ENCODE measurements at regions not wholly inside any gene's neighbourhood (a gene's known extent, or its start where the extent isn't known, plus 50 kb on each side); places are given as distances from the start of the nearest gene placed in this dataset.

DNA sequence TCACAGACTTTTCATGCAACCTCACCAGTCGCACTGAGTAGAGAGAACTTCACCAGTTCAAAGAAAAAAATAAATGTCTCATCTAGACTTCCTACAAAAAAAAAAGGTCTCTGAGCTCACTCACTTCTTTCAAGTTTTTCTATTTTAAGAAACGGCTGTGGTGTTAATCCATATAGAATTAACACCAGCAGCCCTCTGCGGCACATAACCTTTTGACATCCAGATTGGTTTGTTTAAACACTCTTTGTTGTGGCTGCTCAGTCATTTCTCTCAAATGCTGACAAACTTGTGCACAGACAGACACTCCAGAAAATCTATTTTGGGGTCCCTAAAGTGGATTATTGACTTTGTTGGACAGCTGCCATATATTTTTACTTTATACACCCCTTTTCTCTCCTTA lies 874.9 kb downstream of the EFNB2 start:
- no peak overlapping the region for H3K4me3 ChIP-seq (ENCODE audit: control insufficient read depth, low read depth, low read length)
- TF ChIP-seq, protein P1, sequence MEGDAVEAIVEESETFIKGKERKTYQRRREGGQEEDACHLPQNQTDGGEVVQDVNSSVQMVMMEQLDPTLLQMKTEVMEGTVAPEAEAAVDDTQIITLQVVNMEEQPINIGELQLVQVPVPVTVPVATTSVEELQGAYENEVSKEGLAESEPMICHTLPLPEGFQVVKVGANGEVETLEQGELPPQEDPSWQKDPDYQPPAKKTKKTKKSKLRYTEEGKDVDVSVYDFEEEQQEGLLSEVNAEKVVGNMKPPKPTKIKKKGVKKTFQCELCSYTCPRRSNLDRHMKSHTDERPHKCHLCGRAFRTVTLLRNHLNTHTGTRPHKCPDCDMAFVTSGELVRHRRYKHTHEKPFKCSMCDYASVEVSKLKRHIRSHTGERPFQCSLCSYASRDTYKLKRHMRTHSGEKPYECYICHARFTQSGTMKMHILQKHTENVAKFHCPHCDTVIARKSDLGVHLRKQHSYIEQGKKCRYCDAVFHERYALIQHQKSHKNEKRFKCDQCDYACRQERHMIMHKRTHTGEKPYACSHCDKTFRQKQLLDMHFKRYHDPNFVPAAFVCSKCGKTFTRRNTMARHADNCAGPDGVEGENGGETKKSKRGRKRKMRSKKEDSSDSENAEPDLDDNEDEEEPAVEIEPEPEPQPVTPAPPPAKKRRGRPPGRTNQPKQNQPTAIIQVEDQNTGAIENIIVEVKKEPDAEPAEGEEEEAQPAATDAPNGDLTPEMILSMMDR (conservative IDR thresholded peaks at IDR 0.05; ENCODE audit: control insufficient read depth, insufficient read depth, low read depth, low read length), result no peak
- DNase-seq (ENCODE audit: low read depth), result no peak

DNA sequence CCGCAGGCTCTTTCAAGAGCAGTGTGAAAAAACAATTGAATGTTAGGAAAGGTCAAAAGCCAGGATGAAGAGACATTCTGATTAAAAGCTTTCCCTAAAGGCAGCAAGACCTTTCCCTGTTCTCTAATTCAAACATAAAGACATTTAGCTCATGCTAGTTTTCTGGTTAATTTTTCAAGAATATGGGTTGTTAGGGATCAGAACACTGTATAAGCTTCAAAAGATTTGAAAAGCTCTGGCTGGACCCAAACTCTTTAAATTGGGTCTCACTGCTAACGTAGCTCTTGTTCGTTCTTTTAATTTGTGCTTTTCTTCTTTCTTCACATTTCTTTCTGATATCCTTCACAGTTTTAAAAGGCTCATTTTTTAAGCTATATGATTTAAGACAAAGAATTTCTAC lies 877.0 kb downstream of the EFNB2 start:
- H3K4me3 ChIP-seq (ENCODE audit: control insufficient read depth, low read depth, low read length), result no peak overlapping the region
- DNase-seq (ENCODE audit: low read depth), result no peak
- TF ChIP-seq, protein P1 (conservative IDR thresholded peaks at IDR 0.05; ENCODE audit: control insufficient read depth, insufficient read depth, low read depth, low read length), result no peak

DNA sequence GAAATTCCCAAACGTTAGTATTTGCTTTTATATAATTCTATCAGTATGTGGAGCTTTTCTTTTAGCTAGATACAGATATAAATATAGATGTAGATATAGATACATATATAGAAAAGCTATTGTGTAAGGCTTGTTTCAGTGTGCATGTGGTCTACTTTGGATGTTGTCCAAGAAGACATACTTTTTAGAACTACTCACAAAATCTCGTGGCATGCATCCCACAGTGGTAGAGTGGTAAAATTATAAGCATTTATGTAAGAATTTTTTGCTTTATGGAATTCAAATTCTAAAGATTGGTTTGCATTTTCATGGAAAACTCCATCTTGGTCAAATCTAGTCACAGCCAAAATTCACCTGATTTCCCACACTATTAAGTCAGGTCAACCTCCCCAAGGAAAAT lies 880.4 kb downstream of the EFNB2 start:
- no peak overlapping the region for H3K4me3 ChIP-seq (ENCODE audit: control insufficient read depth, low read depth, low read length)
- TF ChIP-seq, protein P1 (conservative IDR thresholded peaks at IDR 0.05; ENCODE audit: control insufficient read depth, insufficient read depth, low read depth, low read length), result no peak
- peak; percentile 46 for DNase-seq (ENCODE audit: low read depth)

DNA sequence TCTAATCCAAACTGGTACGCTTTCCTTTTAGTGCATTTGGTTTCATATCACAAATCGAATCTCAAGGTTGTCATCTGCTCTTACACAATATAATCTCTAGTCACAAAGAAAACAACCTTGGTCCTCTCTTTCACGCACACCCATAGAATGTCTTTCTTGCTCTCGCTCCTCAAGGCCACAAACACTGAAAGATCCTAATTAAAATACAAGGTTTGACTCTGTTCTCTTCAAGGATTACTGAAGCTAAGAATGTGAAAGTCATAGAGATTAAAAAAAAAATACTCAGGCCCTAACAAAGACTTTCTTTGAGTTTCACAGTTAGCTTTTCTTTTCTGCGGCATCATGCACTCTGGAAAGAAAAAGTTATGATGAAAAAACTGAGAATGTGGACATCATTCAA lies 891.5 kb downstream of the EFNB2 start:
- TF ChIP-seq, protein P1 (conservative IDR thresholded peaks at IDR 0.05; ENCODE audit: control insufficient read depth, insufficient read depth, low read depth, low read length), result no peak
- no peak for DNase-seq (ENCODE audit: low read depth)
- no peak overlapping the region for H3K4me3 ChIP-seq (ENCODE audit: control insufficient read depth, low read depth, low read length)

DNA sequence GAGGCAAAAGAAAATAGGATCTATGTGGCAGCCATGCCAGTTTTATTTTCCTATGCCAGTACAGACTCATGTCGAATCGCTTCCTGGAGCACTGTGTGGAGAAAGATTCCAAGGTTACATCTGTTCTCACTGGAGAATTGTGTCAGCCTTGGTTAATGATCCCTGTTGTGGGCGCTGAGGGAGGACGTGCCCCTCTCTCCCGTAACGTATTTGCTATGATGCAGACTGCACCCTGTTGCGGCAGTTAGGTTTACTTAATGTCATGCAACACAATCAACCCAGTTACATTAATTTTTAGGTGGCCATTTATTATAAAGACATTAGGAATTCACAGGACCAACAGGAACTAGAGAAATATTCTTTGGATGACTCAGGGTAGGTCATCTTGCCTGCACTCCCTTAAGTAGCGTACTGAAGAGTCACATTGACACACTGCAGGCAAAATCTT lies 892.9 kb downstream of the EFNB2 start:
- no peak for DNase-seq (ENCODE audit: low read depth)
- TF ChIP-seq, protein P1 (conservative IDR thresholded peaks at IDR 0.05; ENCODE audit: control insufficient read depth, insufficient read depth, low read depth, low read length), result no peak
- H3K4me3 ChIP-seq (ENCODE audit: control insufficient read depth, low read depth, low read length), result no peak overlapping the region

DNA sequence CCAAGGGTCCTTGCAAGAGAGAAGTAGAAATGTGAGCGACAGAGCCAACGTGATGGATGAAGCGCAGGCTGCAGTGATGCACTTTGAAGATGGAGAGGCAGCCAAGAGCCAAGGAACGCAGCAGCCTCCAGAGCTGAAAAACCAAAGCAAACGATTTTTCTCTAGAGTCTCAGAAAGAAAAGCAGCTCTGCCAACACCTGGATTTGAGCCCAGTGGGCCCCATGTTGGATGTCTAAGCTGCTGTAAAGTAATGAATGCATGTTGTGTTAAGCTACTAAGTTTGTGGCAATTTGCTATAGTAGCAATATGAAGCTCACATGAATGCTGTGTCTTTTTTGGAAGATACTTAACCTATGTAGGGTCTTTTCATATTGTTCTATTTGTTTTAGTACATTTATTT lies 894.3 kb downstream of the EFNB2 start:
- no peak for DNase-seq (ENCODE audit: low read depth)
- TF ChIP-seq, protein P1 (conservative IDR thresholded peaks at IDR 0.05; ENCODE audit: control insufficient read depth, insufficient read depth, low read depth, low read length), result no peak
- H3K4me3 ChIP-seq (ENCODE audit: control insufficient read depth, low read depth, low read length), result no peak overlapping the region

DNA sequence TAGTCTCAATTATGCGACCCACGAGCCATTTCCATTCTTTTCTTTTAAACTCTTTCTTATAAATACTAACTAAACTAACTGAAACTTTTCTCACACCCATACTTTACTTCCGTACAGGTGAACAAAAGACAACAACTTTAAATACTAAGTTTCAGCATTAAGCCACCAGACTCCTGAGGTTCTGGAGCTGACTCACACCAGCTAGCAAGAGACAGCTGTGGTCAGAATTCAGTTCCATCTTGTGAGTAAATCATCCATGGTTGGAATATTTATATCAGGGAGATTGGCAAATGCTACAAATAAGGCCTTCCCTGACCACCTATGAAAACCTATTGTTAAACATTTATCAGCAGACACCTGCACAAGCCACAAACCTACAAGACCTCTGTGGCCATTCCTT lies 897.0 kb downstream of the EFNB2 start:
- DNase-seq (ENCODE audit: low read depth), result no peak
- no peak overlapping the region for H3K4me3 ChIP-seq (ENCODE audit: control insufficient read depth, low read depth, low read length)
- TF ChIP-seq, protein P1 (conservative IDR thresholded peaks at IDR 0.05; ENCODE audit: control insufficient read depth, insufficient read depth, low read depth, low read length), result no peak
